Neutrophil (primary cell): ENCODE measurements at regions not wholly inside any gene's neighbourhood (a gene's known extent, or its start where the extent isn't known, plus 50 kb on each side); places are given as distances from the start of the nearest gene placed in this dataset.

ENCODE experiments used
- H3K27ac ChIP-seq: fragments of 200-600 bp; sonication (generic); 2 replicates; pipeline ENCODE4 v1.5.1; 2016; ENCODE audit warnings: mild to moderate bottlenecking, moderate library complexity
- H3K27me3 ChIP-seq: fragments of 200-600 bp; sonication (generic); 2 replicates; pipeline ENCODE4 v1.6.0; 2016; ENCODE audit warnings: mild to moderate bottlenecking
- H3K36me3 ChIP-seq: fragments of 200-600 bp; sonication (generic); 2 replicates; pipeline ENCODE4 v1.5.1; 2017
- H3K4me1 ChIP-seq, 2 experiments: fragments of 200-600 bp in 1 of 2; sonication (generic) in 1 of 2; 1 replicate in 1 of 2; 2 replicates in 1 of 2; pipeline versions ENCODE4 v1.5.1 to v1.6.1; 2013 to 2016; ENCODE audit warnings: low read depth in 1 of 2, low read length in 1 of 2, mild to moderate bottlenecking in 1 of 2, moderate library complexity in 1 of 2; ENCODE audit not compliant: control insufficient read depth in 1 of 2, insufficient read depth in 1 of 2
- H3K4me3 ChIP-seq, 2 experiments: fragments of 200-600 bp in 1 of 2; sonication (generic) in 1 of 2; 1 replicate in 1 of 2; 2 replicates in 1 of 2; pipeline ENCODE4 v1.5.1; 2013 to 2016; ENCODE audit warnings: low read depth in 1 of 2, low read length in 1 of 2, mild to moderate bottlenecking in 1 of 2, moderate library complexity in 1 of 2
- H3K9me3 ChIP-seq: fragments of 200-600 bp; sonication (generic); 2 replicates; pipeline ENCODE4 v1.5.1; 2016
- TF ChIP-seq, protein P1 (sequence below): fragments of 200-600 bp; sonication (generic); IDR thresholded peaks from 2 replicates; pipeline ENCODE4 v1.5.1; 2016; ENCODE audit warnings: antibody characterized with exemption

GRCh38 chr9:78573205-78573604, 276.3 kb downstream of the PSAT1 start:
- H3K36me3 ChIP-seq, result no peaks in the 10 kb centered on the region
- no peaks in the 10 kb centered on the region for H3K27me3 ChIP-seq
- no peak overlapping the region for H3K4me3 ChIP-seq
- H3K4me1 ChIP-seq, result no peaks in the 10 kb centered on the region
- H3K27ac ChIP-seq, result no peak overlapping the region
- no peaks in the 10 kb centered on the region for H3K9me3 ChIP-seq
- TF ChIP-seq, protein P1, sequence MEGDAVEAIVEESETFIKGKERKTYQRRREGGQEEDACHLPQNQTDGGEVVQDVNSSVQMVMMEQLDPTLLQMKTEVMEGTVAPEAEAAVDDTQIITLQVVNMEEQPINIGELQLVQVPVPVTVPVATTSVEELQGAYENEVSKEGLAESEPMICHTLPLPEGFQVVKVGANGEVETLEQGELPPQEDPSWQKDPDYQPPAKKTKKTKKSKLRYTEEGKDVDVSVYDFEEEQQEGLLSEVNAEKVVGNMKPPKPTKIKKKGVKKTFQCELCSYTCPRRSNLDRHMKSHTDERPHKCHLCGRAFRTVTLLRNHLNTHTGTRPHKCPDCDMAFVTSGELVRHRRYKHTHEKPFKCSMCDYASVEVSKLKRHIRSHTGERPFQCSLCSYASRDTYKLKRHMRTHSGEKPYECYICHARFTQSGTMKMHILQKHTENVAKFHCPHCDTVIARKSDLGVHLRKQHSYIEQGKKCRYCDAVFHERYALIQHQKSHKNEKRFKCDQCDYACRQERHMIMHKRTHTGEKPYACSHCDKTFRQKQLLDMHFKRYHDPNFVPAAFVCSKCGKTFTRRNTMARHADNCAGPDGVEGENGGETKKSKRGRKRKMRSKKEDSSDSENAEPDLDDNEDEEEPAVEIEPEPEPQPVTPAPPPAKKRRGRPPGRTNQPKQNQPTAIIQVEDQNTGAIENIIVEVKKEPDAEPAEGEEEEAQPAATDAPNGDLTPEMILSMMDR, result no peak

DNA sequence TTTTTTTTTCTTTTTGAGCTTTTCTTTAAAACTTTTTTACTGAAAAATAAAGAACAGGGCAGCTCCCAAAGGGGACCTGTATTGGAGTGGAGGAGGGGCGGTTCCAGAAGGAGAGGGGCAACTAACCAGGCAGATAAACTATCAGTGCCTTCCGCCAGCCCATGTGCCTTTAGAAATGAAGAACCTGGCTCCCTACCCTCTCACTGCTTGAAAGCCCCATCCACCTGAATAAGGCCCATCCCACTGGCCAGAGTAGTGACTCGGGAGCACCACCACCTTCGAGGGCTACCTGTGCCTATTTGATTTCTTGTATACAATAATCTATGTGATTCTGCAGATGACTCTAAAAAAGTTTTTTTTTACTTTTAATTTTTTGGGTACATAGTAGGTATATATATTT, 276.7 kb downstream of the PSAT1 start:
- Histone ChIP-seq H3K27ac (no peak overlapping the region), H3K4me1 (no peaks in the 10 kb centered on the region)
- TF ChIP-seq, protein P1, result no peak

GRCh38 chr9:78574354-78575045, 277.6 kb downstream of the PSAT1 start:
- no peaks in the 10 kb centered on the region for H3K4me1 ChIP-seq
- TF ChIP-seq, protein P1, result no peak
- no peak overlapping the region for H3K4me3 ChIP-seq
- H3K27ac ChIP-seq, result no peak overlapping the region
- no peaks in the 10 kb centered on the region for H3K36me3 ChIP-seq
- H3K27me3 ChIP-seq, result no peaks in the 10 kb centered on the region
- no peaks in the 10 kb centered on the region for H3K9me3 ChIP-seq

More for the DNA sequence above, 276.7 kb downstream of the PSAT1 start:
- H3K9me3 ChIP-seq, result no peaks in the 10 kb centered on the region
- no peak overlapping the region for H3K4me3 ChIP-seq
- H3K36me3 ChIP-seq, result no peaks in the 10 kb centered on the region
- no peaks in the 10 kb centered on the region for H3K27me3 ChIP-seq

DNA sequence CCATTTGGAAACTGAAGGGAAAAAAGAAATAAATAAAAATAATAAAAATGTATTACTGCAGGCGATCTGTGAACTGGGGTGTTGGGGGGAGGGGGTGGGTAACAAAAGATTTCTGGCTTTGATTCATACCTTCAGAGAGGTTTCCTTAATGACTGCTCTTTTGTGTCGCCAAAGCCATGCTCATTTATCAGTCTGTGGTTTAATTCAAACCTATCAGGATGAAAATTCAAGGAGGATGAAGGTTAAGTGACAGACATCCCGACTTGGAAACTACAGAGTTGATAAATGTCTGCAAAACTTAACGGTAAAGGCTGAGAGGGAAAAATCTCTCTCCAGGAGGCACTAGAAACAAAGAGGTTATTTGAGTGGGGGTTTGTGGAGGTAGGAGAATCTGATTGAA, 278.2 kb downstream of the PSAT1 start:
- Histone ChIP-seq H3K4me3 (no peak overlapping the region), H3K27me3 (no peaks in the 10 kb centered on the region), H3K36me3 (no peaks in the 10 kb centered on the region), H3K9me3 (no peaks in the 10 kb centered on the region), H3K4me1 (no peaks in the 10 kb centered on the region), H3K27ac (no peak overlapping the region)
- TF ChIP-seq, protein P1, result no peak

GRCh38 chr9:78575771-78576170, 278.8 kb downstream of the PSAT1 start:
- H3K4me3 ChIP-seq, result no peak overlapping the region
- H3K36me3 ChIP-seq, result no peaks in the 10 kb centered on the region
- H3K4me1 ChIP-seq, result no peaks in the 10 kb centered on the region
- H3K27ac ChIP-seq, result no peak overlapping the region
- TF ChIP-seq, protein P1, result no peak
- H3K27me3 ChIP-seq, result no peaks in the 10 kb centered on the region
- no peaks in the 10 kb centered on the region for H3K9me3 ChIP-seq
